H1 (cell line): ENCODE measurements at regions not wholly inside any gene's neighbourhood (a gene's known extent, or its start where the extent isn't known, plus 50 kb on each side); places are given as distances from the start of the nearest gene placed in this dataset.

Source experiments
- CHD2 ChIP-seq: IDR thresholded peaks from 2 replicates; pipeline ENCODE4 v1.6.1; 2012; ENCODE audit warnings: low read length, improper control_type of control experiment
- CREB1 ChIP-seq: IDR thresholded peaks from 2 replicates; pipeline ENCODE4 v1.6.1; 2012; ENCODE audit warnings: inconsistent platforms
- EZH2 ChIP-seq: fragments of 200-600 bp; sonication (generic); IDR thresholded peaks from 2 replicates; pipeline ENCODE4 v1.7.1; 2012; ENCODE audit warnings: low read depth, mild to moderate bottlenecking, moderate library complexity, low read length, inconsistent platforms; ENCODE audit not compliant: severe bottlenecking
- KDM1A ChIP-seq: fragments of 200-600, 300-600 bp; sonication (generic); IDR thresholded peaks from 2 replicates; pipeline ENCODE4 v1.7.1; 2016; ENCODE audit warnings: mild to moderate bottlenecking, low read length, borderline replicate concordance

DNA sequence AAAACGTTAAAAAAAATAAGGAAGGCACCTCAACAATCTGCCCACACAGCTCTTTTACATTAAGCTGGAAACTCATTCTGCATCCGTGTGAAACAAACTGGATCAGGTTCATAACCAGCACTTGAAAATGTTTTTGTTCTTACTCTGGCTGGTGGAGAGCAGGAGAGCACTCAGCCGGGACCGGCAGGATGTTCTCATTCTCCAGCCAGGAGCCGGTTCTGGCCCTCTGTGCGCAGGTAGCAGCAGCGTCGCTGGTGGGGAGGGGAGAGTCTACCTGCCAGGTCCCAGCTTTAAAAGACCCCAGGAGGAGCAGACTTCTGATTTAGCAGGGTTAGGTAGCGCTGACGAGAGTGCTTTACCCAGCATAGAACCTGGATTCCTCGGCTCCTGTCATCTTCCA lies 834.9 kb upstream of the SALL3 start (continued):
- TF ChIP-seq EZH2 (no peak), KDM1A (no peak), CREB1 (no peak), CHD2 (no peak)
